GM21360 (cell line): ENCODE measurements at regions not wholly inside any gene's neighbourhood (a gene's known extent, or its start where the extent isn't known, plus 50 kb on each side); places are given as distances from the start of the nearest gene placed in this dataset.
"Not testable (repeated sequence)": the region's sequence is repeated elsewhere in the genome, so short reads cannot be mapped to it uniquely, and the experiment has no call there.

Experiments
- ATAC-seq: cut with Tn5 transposase; IDR thresholded peaks from one replicate; pipeline ENCODE4 v1.9.1; 2021; ENCODE audit warnings: mild to moderate bottlenecking, moderate library complexity; ENCODE audit not compliant: unreplicated experiment

GRCh38 chr10:27349987-27350386 is 109.4 kb upstream of the ACBD5 start:
- no peak for ATAC-seq

- not testable (repeated sequence) for ATAC-seq
Measured at GRCh38 chr10:27347827-27348207, 107.2 kb upstream of the ACBD5 start.

GRCh38 chr10:27345455-27345920 is 104.9 kb upstream of the ACBD5 start:
- ATAC-seq, result peak; percentile 56

GRCh38 chr10:27344568-27345454 is 104.2 kb upstream of the ACBD5 start:
- ATAC-seq, result peak; percentile 49

- no peak for ATAC-seq
Measured at GRCh38 chr10:27341001-27341400, 100.4 kb upstream of the ACBD5 start.

GRCh38 chr10:27335246-27335645 is 94.6 kb upstream of the ACBD5 start:
- not testable (repeated sequence) for ATAC-seq

GRCh38 chr10:27330074-27330473 is 89.5 kb upstream of the ACBD5 start:
- no peak for ATAC-seq

- no peak for ATAC-seq
Measured at GRCh38 chr10:27328946-27329345, 88.3 kb upstream of the ACBD5 start.

- ATAC-seq, result not testable (repeated sequence)
Measured at GRCh38 chr10:27326748-27327147, 86.2 kb upstream of the ACBD5 start.

- ATAC-seq, result peak; percentile 69
Measured at GRCh38 chr10:27319752-27320431, 79.3 kb upstream of the ACBD5 start.

GRCh38 chr10:27319139-27319538 is 78.5 kb upstream of the ACBD5 start:
- not testable (repeated sequence) for ATAC-seq

- not testable (repeated sequence) for ATAC-seq
Measured at GRCh38 chr10:27315082-27315481, 74.5 kb upstream of the ACBD5 start.

GRCh38 chr10:27313586-27313985 is 73.0 kb upstream of the ACBD5 start:
- ATAC-seq, result not testable (repeated sequence)

GRCh38 chr10:27312854-27313253 is 72.3 kb upstream of the ACBD5 start:
- no peak for ATAC-seq

GRCh38 chr10:27311809-27312208 is 71.2 kb upstream of the ACBD5 start:
- not testable (repeated sequence) for ATAC-seq

GRCh38 chr10:27298522-27298850 is 57.9 kb upstream of the ACBD5 start:
- ATAC-seq, result not testable (repeated sequence)

- no peak for ATAC-seq
Measured at GRCh38 chr10:27297844-27298521, 57.4 kb upstream of the ACBD5 start.

- not testable (repeated sequence) for ATAC-seq
Measured at GRCh38 chr10:27296285-27296684, 55.7 kb upstream of the ACBD5 start.

- ATAC-seq, result peak; percentile 60
Measured at GRCh38 chr10:27291253-27291895, 50.8 kb upstream of the ACBD5 start.
